ENCODE measurements at regions not wholly inside any gene's neighbourhood (a gene's known extent, or its start where the extent isn't known, plus 50 kb on each side); places are given as distances from the start of the nearest gene placed in this dataset.

DNA sequence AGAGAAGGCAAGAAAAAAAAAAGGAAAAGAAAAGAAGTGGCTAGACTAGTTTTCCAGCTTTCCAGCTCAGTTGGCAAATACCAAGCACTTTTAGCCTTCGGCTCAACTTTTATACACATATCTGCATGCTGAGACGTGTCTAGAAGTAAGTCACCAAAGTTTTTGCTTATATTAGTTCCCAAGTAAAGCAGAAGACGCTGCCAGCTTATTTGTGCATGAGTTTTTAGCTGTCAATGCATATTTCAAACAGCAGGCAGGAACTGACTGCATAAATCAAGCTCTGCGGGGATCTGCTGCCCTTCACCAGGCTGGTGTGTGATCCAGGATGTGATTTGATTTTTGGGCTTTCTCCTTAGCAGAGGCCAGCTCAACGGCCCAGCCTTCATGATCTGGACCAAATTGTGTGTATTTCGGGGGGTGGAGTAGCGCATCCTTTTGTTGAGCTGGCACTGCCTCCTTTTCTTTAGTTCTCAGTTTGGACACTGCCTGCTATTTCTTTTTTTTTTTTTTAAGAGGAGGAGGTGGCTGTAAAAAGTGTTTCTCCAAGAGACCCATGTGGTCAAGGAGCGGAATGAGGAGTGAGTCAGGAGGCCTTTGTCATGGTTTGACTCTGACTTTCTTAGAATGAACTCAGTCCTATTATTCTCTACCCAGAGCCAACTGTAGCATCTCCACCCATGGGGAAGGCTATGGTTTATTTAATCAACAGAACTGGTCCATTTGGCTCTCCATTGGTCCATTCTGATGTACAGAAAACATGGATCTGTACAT lies 162.6 kb upstream of the XYLT1 start:
- DNase-seq: no peak

DNA sequence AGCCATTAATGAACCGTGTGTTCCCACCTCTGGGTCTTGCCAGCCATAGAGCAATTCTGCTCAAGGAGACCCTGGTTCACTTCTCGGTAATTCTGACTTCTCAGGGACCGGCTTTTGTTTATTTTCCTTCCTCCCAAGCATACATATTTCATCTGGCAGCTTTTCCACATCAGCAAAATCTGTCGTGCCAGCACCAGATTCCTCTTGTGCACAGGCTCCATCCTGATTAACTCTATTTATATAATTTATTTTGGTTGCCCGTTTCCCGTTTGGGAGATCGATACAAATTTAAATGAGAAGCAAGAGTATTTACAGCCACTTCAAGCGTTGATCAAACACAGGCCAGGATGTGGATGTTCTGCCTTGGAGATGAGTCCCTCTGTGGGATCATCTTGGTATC lies 161.9 kb upstream of the XYLT1 start:
- no peak for DNase-seq

GRCh38 chr16:17629936-17630335 lies 159.2 kb upstream of the XYLT1 start:
- DNase-seq: no peak

- DNase-seq: no peak
These were observed 158.2 kb upstream of the XYLT1 start for GRCh38 chr16:17628983-17629382.

DNA sequence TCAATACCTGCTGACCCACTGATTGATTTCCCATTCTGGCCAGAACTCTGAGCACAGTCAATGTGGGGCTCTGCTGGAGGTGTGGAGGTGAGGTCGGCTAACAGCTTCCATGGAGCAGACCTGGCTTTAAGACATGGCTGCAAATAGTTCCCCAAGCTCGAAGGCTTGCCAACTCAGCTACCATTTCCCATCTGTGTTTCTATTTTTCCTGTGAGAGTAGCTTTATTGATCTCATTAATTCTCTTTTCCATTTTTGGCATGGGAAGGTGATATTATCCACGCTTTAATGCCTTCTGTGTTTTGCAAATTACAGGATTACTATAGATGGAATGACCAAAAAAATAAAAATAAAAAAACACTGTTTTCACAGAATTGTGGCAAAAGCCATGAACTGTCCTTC lies 151.6 kb upstream of the XYLT1 start:
- DNase-seq: no peak

DNA sequence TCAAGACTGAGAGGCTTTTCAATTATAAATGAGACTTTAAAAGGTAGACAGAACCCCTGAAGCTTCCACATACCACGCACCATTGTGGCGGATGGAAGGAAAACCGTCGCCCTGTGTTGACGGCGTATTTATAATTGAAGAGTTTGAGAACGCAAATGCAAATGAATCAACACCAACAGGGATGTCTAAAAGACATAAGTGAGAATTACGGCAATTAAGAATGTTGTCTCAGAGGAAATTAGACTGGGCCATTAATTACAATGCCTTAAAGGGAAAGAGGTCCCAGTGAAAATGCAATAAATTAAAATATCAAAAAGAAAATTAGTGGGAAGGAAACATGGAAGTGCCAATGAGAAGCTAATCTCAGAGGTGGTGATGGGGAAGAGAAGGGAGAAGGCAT lies 148.5 kb upstream of the XYLT1 start:
- no peak for DNase-seq

DNA sequence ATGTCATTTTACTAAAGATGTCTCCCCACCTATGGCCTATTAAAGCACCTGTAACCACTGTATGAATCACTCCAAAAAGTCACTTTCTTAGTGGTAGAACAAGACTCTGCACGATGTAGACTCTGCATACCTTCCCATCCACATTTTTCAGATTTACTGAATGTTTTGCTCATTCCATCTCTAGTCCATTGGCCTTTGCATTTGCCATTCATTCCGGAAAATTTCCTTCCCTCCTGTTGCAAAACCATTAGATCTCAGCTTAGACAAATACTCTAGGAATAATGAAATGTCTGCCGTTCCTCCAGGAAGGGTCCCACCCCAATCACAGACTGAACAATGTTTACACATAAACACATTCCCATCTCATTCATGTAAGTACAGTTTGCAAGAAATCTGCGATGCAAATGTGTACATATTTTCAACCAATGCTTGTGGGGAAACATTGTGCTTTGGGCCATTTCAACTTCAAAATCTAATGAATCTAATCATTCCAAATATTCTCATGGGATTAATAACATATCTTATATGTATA lies 146.3 kb upstream of the XYLT1 start:
- no peak for DNase-seq

- no peak for DNase-seq
These were observed 141.6 kb upstream of the XYLT1 start for GRCh38 chr16:17612336-17612735.

DNA sequence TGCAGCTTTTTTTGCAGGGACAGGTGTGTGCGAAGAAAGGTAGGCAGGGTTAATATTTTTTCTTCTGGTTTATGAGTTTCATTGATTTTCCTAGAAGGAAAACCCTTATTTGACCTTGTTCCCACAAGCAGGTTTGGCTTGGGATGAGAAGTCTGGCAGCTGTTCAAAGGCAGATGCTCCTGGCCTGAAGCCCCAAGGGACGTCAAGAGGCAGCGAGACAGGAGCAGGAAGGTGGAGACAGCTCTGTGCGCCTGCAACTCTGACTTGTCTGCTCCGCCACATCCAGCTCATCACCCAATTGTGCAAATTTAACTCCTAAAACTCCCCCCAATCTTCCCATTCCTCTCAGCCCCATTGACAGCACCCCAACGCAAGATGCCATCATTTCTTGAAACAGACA lies 136.8 kb upstream of the XYLT1 start:
- DNase-seq: no peak

DNA sequence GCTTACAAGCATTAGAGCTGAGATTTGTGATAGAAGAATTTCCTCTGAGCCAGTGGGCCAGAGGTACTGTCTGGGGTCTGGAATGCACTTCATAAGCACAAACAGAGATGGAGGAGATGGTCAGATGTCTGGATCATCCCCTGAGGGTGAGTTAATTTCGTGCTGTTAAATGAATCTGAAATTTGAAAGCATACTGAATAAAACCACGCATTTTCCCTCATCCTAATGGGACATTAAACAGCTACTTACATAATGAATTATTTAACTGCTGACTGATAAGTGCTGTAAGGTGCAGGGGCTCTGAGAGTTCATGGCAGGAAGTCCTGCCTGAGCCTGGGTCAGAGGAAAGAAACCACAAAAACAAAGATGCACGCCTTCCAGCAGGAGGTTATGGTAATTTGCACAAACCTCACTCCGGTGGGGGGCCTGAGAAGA lies 136.3 kb upstream of the XYLT1 start:
- no peak for DNase-seq

DNA sequence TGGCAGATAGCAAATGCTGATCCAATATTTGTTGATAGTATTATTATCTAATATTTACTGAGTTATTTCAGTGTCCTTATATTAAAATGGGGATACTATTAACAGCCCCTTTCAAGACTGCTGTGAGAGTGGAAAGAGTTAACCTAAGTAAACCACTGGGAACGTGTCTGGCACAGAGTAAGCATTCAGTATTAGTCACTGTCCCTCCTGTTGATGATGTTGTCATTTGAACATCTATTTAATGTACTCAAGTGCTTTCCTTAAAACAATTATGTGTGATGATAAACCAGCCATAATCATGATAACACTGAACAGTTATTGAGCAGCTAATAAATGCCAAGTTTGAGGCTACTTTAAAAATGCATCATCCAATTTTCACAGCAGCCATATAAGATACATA lies 135.7 kb upstream of the XYLT1 start:
- no peak for DNase-seq

- no peak for DNase-seq
These were observed 135.0 kb upstream of the XYLT1 start for GRCh38 chr16:17605784-17606183.

DNA sequence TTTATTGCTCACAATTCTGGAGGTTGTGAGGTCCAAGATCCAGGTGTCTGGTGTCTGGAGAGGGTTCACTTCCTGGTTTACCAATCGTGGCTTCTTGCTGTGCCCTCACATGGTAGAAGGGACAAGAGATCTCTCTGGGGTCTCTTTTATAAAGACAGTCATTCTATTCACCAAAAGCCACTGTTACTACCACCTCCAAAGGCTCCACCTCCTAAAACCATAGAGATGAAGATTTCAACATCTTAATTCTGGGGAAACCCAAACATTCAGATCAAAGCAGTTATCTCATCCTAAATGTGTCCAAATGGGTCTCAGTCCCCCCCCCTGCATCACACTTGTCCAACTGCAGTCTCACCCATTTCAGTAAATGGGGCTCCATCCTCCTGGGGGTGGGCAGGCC lies 132.9 kb upstream of the XYLT1 start:
- DNase-seq: no peak

GRCh38 chr16:17602678-17603077 lies 131.9 kb upstream of the XYLT1 start:
- no peak for DNase-seq

DNA sequence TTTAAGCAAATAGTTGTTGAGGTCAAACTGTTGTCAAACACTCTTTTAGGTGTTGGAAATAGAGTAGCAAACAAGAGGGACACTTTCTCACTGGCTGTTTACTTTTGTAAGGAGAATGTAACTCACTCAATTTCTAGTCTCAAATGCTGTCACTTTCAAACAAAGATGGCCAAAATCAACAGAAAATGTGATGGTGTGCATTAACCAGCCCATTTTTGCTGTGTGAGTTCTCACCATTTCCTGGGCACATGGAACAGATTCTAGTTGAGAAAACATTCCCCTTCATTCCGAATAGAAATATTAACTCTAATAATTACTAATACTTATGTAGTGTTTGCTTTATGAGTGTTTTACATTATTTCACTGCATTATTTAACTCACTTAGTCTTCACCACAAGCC lies 128.2 kb upstream of the XYLT1 start:
- no peak for DNase-seq

DNA sequence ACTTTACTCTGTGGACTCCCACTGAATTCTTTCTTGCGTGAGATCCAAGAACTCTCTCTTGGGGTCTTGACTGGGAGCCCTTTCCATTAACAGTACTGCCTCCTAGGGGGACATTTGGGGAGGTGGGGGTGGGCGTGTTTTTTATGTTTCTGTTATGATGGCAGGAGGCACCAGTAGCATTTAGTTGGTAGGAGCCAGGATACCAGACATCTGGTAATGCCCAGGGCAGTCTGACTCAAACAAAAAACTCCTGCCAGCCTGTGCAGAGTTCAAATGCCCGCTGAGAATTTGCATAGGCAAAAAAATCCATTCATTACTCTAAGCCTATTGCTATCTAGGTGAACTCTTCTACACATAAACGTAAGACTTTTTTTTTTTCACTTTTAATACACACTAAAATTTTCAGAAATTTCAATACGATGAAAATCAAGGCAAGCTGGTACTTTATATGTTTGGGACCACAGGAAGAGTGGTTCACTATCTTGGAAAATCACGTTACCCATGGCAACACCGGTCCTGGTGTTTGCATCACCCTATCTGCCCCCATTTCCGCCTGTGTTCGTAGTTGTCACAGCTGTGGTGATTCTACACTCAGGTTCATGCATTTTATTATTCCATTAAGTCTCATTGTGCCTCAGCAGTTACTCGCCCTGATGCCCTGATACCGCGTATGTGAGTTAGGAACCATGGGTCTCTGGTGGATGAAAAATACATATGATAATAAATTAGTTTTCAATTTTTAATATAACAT lies 121.1 kb upstream of the XYLT1 start:
- DNase-seq: peak; percentile 5

DNA sequence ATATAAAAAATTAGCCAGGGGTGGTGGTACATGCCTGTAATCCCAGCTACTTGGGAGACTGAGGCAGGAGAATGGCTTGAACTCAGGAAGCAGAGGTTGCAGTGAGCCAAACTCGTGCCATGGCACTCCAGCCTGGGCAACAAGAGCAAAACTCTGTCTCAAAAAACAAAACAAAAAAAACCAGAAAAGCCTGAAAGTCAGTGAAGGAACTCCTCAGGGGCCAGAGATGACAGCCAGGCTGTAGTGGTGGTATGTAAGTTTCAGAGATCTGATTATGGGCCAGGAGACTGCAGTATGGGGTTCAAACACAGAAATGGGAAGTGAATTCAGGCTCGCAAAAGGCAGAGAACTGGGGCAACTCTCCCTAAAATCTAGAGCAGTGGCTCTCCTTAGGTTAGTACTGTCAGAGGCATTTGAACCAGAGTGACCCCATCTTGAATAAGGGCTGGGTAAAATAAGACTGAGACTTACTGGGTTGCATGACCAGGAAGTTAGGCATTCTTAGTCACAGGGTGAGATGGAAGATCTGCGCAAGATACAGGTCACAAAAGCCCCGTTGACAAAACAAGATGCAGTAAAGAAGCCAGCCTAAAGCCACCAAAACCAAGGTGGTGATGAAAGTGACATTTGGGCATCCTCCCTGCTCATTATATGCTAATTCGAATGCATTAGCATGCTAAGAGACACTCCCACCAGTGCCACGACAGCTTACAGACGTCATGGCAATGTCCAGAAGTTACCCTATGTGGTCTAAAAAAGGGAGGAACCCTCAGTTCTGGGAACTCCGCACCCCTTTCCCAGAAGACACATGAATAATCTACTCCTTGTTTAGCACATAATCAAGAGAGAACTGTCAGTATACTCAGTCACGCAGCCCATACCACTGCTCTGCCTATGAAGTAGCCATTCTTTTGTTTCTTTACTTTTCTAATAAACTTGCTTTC lies 120.2 kb upstream of the XYLT1 start:
- peak; percentile 59 for DNase-seq

DNA sequence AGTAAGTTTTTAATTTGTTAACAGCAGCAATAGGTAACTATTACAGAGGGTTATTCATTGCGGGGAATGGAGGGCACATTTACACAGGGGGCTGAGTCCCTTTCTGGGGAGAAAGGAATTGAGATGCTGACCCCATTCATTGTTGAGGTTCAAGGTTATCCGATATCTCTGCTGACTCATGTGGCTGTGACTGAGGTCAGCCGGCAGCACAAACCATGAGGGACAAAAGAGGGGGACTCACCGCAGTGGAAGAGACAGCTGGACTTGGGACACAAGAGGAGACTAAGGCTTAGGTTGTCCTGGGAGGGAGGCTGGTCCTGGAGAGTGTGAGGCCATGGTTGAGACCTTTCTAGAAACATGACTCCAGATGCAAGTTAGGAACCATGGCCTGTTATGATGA lies 119.1 kb upstream of the XYLT1 start:
- DNase-seq: no peak

- no peak for DNase-seq
These were observed 114.8 kb upstream of the XYLT1 start for GRCh38 chr16:17585449-17586074.

- DNase-seq: peak; percentile 66
These were observed 108.5 kb upstream of the XYLT1 start for GRCh38 chr16:17578981-17579874.

- no peak for DNase-seq
These were observed 103.5 kb upstream of the XYLT1 start for GRCh38 chr16:17574256-17574655.

GRCh38 chr16:17572145-17572544 lies 101.4 kb upstream of the XYLT1 start:
- DNase-seq: no peak

Data from stimulated activated CD4-positive, alpha-beta T cell treated with anti-CD3 and anti-CD28 coated beads, Interleukin-15, amount 100 ng/mL, for 24 hours (primary cell).